ENCODE measurements at regions not wholly inside any gene's neighbourhood (a gene's known extent, or its start where the extent isn't known, plus 50 kb on each side); places are given as distances from the start of the nearest gene placed in this dataset.

- DNase-seq (ENCODE audit: low read depth): peak; percentile 44
- TF ChIP-seq CTCF (conservative IDR thresholded peaks at IDR 0.05; ENCODE audit: low read length): peak; percentile 23; the same call in 1 of the 2 replicates
- no peak overlapping the region for H3K4me3 ChIP-seq (ENCODE audit: low read length)
Observed at GRCh38 chr4:123856689-123857545, 460.3 kb downstream of the SPRY1 start.

- DNase-seq (ENCODE audit: low read depth): no peak
- TF ChIP-seq CTCF (conservative IDR thresholded peaks at IDR 0.05; ENCODE audit: low read length): no peak
- no peak overlapping the region for H3K4me3 ChIP-seq (ENCODE audit: low read length)
Observed at GRCh38 chr4:123858465-123858864, 461.9 kb downstream of the SPRY1 start.

GRCh38 chr4:123862812-123863211 lies 466.2 kb downstream of the SPRY1 start:
- no peak for TF ChIP-seq CTCF (conservative IDR thresholded peaks at IDR 0.05; ENCODE audit: low read length)

GRCh38 chr4:123866796-123867195 lies 470.2 kb downstream of the SPRY1 start:
- DNase-seq (ENCODE audit: low read depth): no peak
- H3K4me3 ChIP-seq (ENCODE audit: low read length): no peak overlapping the region
- no peak for TF ChIP-seq CTCF (conservative IDR thresholded peaks at IDR 0.05; ENCODE audit: low read length)

More at GRCh38 chr4:123862812-123863211, 466.2 kb downstream of the SPRY1 start:
- no peak overlapping the region for H3K4me3 ChIP-seq (ENCODE audit: low read length)
- DNase-seq (ENCODE audit: low read depth): no peak

- peak; percentile 27 for DNase-seq (ENCODE audit: low read depth)
- H3K4me3 ChIP-seq (ENCODE audit: low read length): no peak overlapping the region
- TF ChIP-seq CTCF (conservative IDR thresholded peaks at IDR 0.05; ENCODE audit: low read length): no peak
Observed at GRCh38 chr4:123867910-123868587, 471.5 kb downstream of the SPRY1 start.

- no peak for TF ChIP-seq CTCF (conservative IDR thresholded peaks at IDR 0.05; ENCODE audit: low read length)
- no peak overlapping the region for H3K4me3 ChIP-seq (ENCODE audit: low read length)
- peak; percentile 14 for DNase-seq (ENCODE audit: low read depth)
Observed at GRCh38 chr4:123869286-123870215, 473.0 kb downstream of the SPRY1 start.
